B cell (primary cell): ENCODE measurements at regions not wholly inside any gene's neighbourhood (a gene's known extent, or its start where the extent isn't known, plus 50 kb on each side); places are given as distances from the start of the nearest gene placed in this dataset.

Experiments
- ATAC-seq: fragments of 200-7000 bp; cut with Tn5 transposase; one replicate; pipeline ENCODE4 v1.10.0; 2021; ENCODE audit warnings: low read depth, mild to moderate bottlenecking, moderate number of reproducible peaks, moderate library complexity
- CTCF ChIA-PET: fragments of 350-600 bp; sonication (Branson Sonifier 250); formaldehyde crosslinking; loops from one replicate; lab custom pipeline; 2021; ENCODE audit warnings: antibody characterized with exemption, inconsistent platforms; lab: Charles Lee
- POLR2A ChIA-PET: fragments of 350-600 bp; sonication (Branson Sonifier 250); formaldehyde crosslinking; loops from one replicate; lab custom pipeline; 2021; ENCODE audit warnings: antibody characterized with exemption; lab: Charles Lee
- DNase-seq: peaks from one replicate; pipeline ENCODE4 v3.0.0; 2013
- H2AFZ ChIP-seq: 2 replicates; pipeline ENCODE4 v1.6.1; 2012; ENCODE audit warnings: mild to moderate bottlenecking, low read depth, low read length; ENCODE audit not compliant: insufficient read depth, poor library complexity, severe bottlenecking
- H3K27ac ChIP-seq, 2 donors: 1 replicate in 1 of 2; 2 replicates in 1 of 2; pipeline ENCODE4 v1.5.1; 2012 to 2013; ENCODE audit warnings: low read length in 2 of 2, mild to moderate bottlenecking in 2 of 2, moderate library complexity in 1 of 2
- H3K27me3 ChIP-seq, 4 experiments: fragments of 200-600 bp in 1 of 4; sonication (generic) in 1 of 4; replicated peaks in 1 of 4; 1 replicate in 2 of 4; 2 replicates in 2 of 4; pipeline versions ENCODE4 v1.6.1 to v1.7.0; 2013 to 2016; ENCODE audit warnings: low read length in 3 of 4, mild to moderate bottlenecking in 2 of 4, mixed read lengths in 1 of 4, moderate library complexity in 1 of 4; ENCODE audit not compliant: insufficient read depth in 4 of 4, control insufficient read depth in 3 of 4; ENCODE audit errors: control extremely low read depth in 1 of 4
- H3K36me3 ChIP-seq, 2 experiments: replicated peaks in 1 of 2; 1 replicate in 1 of 2; 2 replicates in 1 of 2; pipeline versions ENCODE4 v1.6.1 to v1.7.1; 2013; ENCODE audit warnings: low read length in 1 of 2; ENCODE audit not compliant: insufficient read depth in 2 of 2, control insufficient read depth in 1 of 2; ENCODE audit errors: control extremely low read depth in 1 of 2, extremely low read depth in 1 of 2
- H3K4me1 ChIP-seq, 2 donors: fragments of 200-600 bp in 1 of 2; sonication (generic) in 1 of 2; 1 replicate in 1 of 2; 2 replicates in 1 of 2; pipeline versions ENCODE4 v1.5.1 to v1.6.1; 2013 to 2017; ENCODE audit warnings: low read length in 2 of 2; ENCODE audit not compliant: control insufficient read depth in 2 of 2, insufficient read depth in 2 of 2
- H3K4me2 ChIP-seq: replicated peaks from 2 replicates; pipeline ENCODE3; 2012; ENCODE audit warnings: mild to moderate bottlenecking, low read depth, low read length; ENCODE audit not compliant: poor library complexity, severe bottlenecking
- H3K4me3 ChIP-seq, 5 experiments: fragments of 200-600 bp in 1 of 5; sonication (generic) in 1 of 5; 1 replicate in 3 of 5; 2 replicates in 2 of 5; pipeline versions ENCODE4 v1.5.1 to v1.7.0; 2011 to 2016; ENCODE audit warnings: low read length in 4 of 5, mild to moderate bottlenecking in 4 of 5, low read depth in 2 of 5, control low read depth in 1 of 5, moderate library complexity in 1 of 5; ENCODE audit not compliant: insufficient read depth in 1 of 5; ENCODE audit errors: control extremely low read depth in 1 of 5, extremely low read depth in 1 of 5
- H3K79me2 ChIP-seq: fragments of 200-600 bp; sonication (generic); one replicate; pipeline ENCODE4 v1.6.0; 2016; ENCODE audit warnings: low read length; ENCODE audit not compliant: control insufficient read depth, insufficient read depth
- H3K9ac ChIP-seq: fragments of 200-600 bp; sonication (generic); 2 replicates; pipeline ENCODE4 v1.6.1; 2017; ENCODE audit warnings: mild to moderate bottlenecking, low read length, moderate library complexity
- H3K9me3 ChIP-seq, 3 donors: one replicate each; pipeline versions ENCODE4 v1.6.1 to v1.7.1; 2013; ENCODE audit warnings: low read length in 2 of 3; ENCODE audit not compliant: control insufficient read depth in 2 of 3, insufficient read depth in 1 of 3; ENCODE audit errors: control extremely low read depth in 1 of 3
- H4K20me1 ChIP-seq: 2 replicates; pipeline ENCODE4 v1.6.0; 2012; ENCODE audit warnings: mild to moderate bottlenecking, low read length; ENCODE audit not compliant: insufficient read depth, control insufficient read depth, poor library complexity, severe bottlenecking
- H3K27ac Mint-ChIP-seq: one replicate; pipeline ENCODE4 v1.8.0; 2021; ENCODE audit warnings: mixed read lengths
- H3K27me3 Mint-ChIP-seq: one replicate; pipeline ENCODE4 v1.8.0; 2021; ENCODE audit warnings: mixed read lengths
- H3K4me1 Mint-ChIP-seq: one replicate; pipeline ENCODE4 v1.8.0; 2021; ENCODE audit warnings: mixed read lengths
- H3K4me3 Mint-ChIP-seq: one replicate; pipeline ENCODE4 v1.8.0; 2021; ENCODE audit warnings: mixed read lengths
- H3K9me3 Mint-ChIP-seq: one replicate; pipeline ENCODE4 v1.8.0; 2022; ENCODE audit warnings: mixed read lengths; ENCODE audit not compliant: insufficient read depth
- EZH2 ChIP-seq: IDR thresholded peaks from 2 replicates; pipeline ENCODE4 v1.6.1; 2012; ENCODE audit warnings: borderline replicate concordance, low read depth, mild to moderate bottlenecking, moderate library complexity, low read length; ENCODE audit not compliant: insufficient read depth, poor library complexity, severe bottlenecking
- WGBS: methylation state at CpG from one replicate; pipeline ENCODE4 v1.1.5; 2013; ENCODE audit warnings: missing lambda C conversion rate; ENCODE audit not compliant: insufficient coverage; 5-methylcytosine and 5-hydroxymethylcytosine counted together
- intact Hi-C: fragments of 100-400 bp; cut with micrococcal nuclease; formaldehyde crosslinking; loops from one replicate; pipeline ENCODE4 v1.10.0; 2022
- TF ChIP-seq, protein P1 (sequence below): fragments of 200-600 bp; IDR thresholded peaks from one replicate; pipeline ENCODE4 v1.8.0; 2022; ENCODE audit warnings: antibody characterized with exemption, mild to moderate bottlenecking

DNA sequence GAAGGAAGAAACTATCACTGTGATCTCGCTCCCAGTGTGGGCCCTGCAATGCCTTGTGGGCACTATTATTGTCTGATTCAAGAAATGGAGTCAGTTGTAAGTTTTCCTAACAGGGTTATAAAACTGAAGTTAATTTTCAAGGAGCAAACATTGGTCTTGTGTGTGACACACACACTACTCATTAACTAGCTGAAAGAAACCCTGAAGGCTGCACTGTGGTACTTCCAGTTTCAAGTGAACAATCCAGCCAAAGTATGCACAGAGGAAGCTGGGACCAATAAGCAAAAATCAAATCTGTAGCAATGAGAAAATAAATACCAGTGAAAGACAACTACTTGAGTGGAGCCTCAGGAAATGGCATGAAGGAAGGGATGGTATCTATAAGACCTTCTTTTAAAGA, 506.6 kb upstream of the POT1 start:
- no peak overlapping the region for H2AFZ ChIP-seq
- DNase-seq (no peak), ATAC-seq (no peak)
- no peaks in the 10 kb centered on the region for H3K4me1 ChIP-seq
- Mint-ChIP-seq H3K27me3 (no peaks in the 10 kb centered on the region), H3K9me3 (no peaks in the 10 kb centered on the region), H3K4me3 (no peak overlapping the region), H3K27ac (no peak overlapping the region), H3K4me1 (no peaks in the 10 kb centered on the region)
- H3K4me3 ChIP-seq: no peak overlapping the region
- no peak overlapping the region for H3K27ac ChIP-seq
- ChIA-PET POLR2A (no interaction called here), CTCF (no interaction called here)
- H3K4me2 ChIP-seq: no peak overlapping the region
- intact Hi-C loops: no loop called here
- no peaks in the 10 kb centered on the region for H3K36me3 ChIP-seq
- H3K9ac ChIP-seq: no peak overlapping the region
- TF ChIP-seq, protein P1, sequence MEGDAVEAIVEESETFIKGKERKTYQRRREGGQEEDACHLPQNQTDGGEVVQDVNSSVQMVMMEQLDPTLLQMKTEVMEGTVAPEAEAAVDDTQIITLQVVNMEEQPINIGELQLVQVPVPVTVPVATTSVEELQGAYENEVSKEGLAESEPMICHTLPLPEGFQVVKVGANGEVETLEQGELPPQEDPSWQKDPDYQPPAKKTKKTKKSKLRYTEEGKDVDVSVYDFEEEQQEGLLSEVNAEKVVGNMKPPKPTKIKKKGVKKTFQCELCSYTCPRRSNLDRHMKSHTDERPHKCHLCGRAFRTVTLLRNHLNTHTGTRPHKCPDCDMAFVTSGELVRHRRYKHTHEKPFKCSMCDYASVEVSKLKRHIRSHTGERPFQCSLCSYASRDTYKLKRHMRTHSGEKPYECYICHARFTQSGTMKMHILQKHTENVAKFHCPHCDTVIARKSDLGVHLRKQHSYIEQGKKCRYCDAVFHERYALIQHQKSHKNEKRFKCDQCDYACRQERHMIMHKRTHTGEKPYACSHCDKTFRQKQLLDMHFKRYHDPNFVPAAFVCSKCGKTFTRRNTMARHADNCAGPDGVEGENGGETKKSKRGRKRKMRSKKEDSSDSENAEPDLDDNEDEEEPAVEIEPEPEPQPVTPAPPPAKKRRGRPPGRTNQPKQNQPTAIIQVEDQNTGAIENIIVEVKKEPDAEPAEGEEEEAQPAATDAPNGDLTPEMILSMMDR: no peak
- no peak for TF ChIP-seq EZH2
- no peaks in the 10 kb centered on the region for H3K27me3 ChIP-seq
- no peaks in the 10 kb centered on the region for H4K20me1 ChIP-seq
- H3K79me2 ChIP-seq: no peaks in the 10 kb centered on the region
- no peaks in the 10 kb centered on the region for H3K9me3 ChIP-seq
- WGBS: 80% methylated on average over 1 of the region's 1 CpG

GRCh38 chr7:125431349-125431748, 501.7 kb upstream of the POT1 start:
- Histone ChIP-seq H3K79me2 (no peaks in the 10 kb centered on the region), H3K9ac (no peak overlapping the region), H3K36me3 (no peaks in the 10 kb centered on the region), H3K27ac (no peak overlapping the region), H2AFZ (no peak overlapping the region), H3K4me1 (no peaks in the 10 kb centered on the region), H3K4me2 (no peak overlapping the region), H3K27me3 (no peaks in the 10 kb centered on the region), H4K20me1 (no peaks in the 10 kb centered on the region), H3K9me3 (no peaks in the 10 kb centered on the region), H3K4me3 (no peak overlapping the region)
- ChIA-PET POLR2A (no interaction called here), CTCF (no interaction called here)
- Mint-ChIP-seq H3K4me3 (no peak overlapping the region), H3K9me3 (no peaks in the 10 kb centered on the region), H3K4me1 (no peaks in the 10 kb centered on the region), H3K27me3 (no peaks in the 10 kb centered on the region), H3K27ac (no peak overlapping the region)
- TF ChIP-seq EZH2: no peak
- TF ChIP-seq, protein P1: no peak
- intact Hi-C loops: no loop called here
- no CpG with 5 or more reads among the region's 1 CpG for WGBS
- no peak for ATAC-seq
- DNase-seq: no peak
